Neural progenitor cell (in vitro differentiated cells): ENCODE measurements at regions not wholly inside any gene's neighbourhood (a gene's known extent, or its start where the extent isn't known, plus 50 kb on each side); places are given as distances from the start of the nearest gene placed in this dataset.

Source experiments
- EZH2 ChIP-seq: fragments of 200-600 bp; sonication (generic); IDR thresholded peaks from 2 replicates; pipeline ENCODE4 v1.6.1; 2017; ENCODE audit warnings: antibody characterized with exemption, mild to moderate bottlenecking, moderate library complexity
- EZH2phosphoT487 ChIP-seq: fragments of 200-600 bp; sonication (generic); IDR thresholded peaks from 2 replicates; pipeline ENCODE4 v1.6.1; 2017; ENCODE audit warnings: antibody characterized with exemption
- TF ChIP-seq, protein P1 (sequence below): fragments of 200-600 bp; sonication (generic); IDR thresholded peaks from 2 replicates; pipeline ENCODE4 v1.5.1; 2017; ENCODE audit warnings: antibody characterized with exemption, mild to moderate bottlenecking

DNA sequence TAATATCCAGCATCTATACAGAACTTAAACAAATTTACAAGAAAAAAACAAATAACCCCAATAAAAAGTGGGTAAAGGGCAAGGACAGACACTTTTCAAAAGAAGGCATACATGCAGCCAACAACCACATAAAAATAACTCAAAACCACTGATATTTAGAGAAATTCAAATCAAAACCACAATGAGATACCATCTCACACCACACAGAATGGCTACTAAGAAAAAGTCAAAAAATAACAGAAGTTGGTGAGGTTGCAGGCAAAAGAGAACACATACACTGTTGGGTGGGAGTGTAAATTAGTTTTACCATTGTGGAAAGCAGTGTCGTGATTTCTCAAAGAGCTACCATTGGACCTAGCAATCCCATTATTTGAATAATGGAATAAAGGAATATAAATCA, 1973.9 kb upstream of the LRRTM1 start:
- TF ChIP-seq EZH2 (no peak), EZH2phosphoT487 (no peak)
- TF ChIP-seq, protein P1, sequence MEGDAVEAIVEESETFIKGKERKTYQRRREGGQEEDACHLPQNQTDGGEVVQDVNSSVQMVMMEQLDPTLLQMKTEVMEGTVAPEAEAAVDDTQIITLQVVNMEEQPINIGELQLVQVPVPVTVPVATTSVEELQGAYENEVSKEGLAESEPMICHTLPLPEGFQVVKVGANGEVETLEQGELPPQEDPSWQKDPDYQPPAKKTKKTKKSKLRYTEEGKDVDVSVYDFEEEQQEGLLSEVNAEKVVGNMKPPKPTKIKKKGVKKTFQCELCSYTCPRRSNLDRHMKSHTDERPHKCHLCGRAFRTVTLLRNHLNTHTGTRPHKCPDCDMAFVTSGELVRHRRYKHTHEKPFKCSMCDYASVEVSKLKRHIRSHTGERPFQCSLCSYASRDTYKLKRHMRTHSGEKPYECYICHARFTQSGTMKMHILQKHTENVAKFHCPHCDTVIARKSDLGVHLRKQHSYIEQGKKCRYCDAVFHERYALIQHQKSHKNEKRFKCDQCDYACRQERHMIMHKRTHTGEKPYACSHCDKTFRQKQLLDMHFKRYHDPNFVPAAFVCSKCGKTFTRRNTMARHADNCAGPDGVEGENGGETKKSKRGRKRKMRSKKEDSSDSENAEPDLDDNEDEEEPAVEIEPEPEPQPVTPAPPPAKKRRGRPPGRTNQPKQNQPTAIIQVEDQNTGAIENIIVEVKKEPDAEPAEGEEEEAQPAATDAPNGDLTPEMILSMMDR, result no peak
